ENCODE measurements at regions not wholly inside any gene's neighbourhood (a gene's known extent, or its start where the extent isn't known, plus 50 kb on each side); places are given as distances from the start of the nearest gene placed in this dataset.

DNA sequence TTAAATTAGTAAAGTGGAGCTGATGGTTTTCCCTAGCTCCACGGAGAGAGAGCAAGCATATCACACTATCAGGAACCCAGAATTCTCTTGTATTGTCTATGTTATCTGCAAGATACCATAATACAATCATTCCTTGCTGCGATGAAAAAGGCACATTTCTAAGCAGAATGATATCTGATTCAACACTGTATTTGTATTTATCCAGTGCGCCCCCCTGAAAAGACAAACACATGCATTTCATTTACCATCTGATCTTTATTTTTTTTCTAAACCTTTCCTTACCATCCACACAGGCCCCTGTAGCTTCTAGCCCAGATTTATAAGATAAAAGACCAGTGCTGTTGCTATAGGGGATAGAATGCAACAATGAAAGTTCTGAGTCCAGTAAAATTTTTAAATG lies 420.6 kb downstream of the TDRD15 start:
- no peak overlapping the region for H3K4me2 ChIP-seq (ENCODE audit: insufficient read depth, low read length)
- TF ChIP-seq, protein P1, sequence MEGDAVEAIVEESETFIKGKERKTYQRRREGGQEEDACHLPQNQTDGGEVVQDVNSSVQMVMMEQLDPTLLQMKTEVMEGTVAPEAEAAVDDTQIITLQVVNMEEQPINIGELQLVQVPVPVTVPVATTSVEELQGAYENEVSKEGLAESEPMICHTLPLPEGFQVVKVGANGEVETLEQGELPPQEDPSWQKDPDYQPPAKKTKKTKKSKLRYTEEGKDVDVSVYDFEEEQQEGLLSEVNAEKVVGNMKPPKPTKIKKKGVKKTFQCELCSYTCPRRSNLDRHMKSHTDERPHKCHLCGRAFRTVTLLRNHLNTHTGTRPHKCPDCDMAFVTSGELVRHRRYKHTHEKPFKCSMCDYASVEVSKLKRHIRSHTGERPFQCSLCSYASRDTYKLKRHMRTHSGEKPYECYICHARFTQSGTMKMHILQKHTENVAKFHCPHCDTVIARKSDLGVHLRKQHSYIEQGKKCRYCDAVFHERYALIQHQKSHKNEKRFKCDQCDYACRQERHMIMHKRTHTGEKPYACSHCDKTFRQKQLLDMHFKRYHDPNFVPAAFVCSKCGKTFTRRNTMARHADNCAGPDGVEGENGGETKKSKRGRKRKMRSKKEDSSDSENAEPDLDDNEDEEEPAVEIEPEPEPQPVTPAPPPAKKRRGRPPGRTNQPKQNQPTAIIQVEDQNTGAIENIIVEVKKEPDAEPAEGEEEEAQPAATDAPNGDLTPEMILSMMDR (IDR thresholded peaks at IDR 0.05; ENCODE audit: borderline replicate concordance, extremely low read depth, low read length, poor library complexity, severe bottlenecking), result no peak
- TF ChIP-seq EZH2 (IDR thresholded peaks at IDR 0.05; ENCODE audit: borderline replicate concordance, low read depth, low read length, severe bottlenecking), result no peak
- no peak for DNase-seq
- H3K79me2 ChIP-seq (ENCODE audit: insufficient read depth, low read length), result no peaks in the 10 kb centered on the region
- no peak overlapping the region for H3K9ac ChIP-seq (ENCODE audit: low read depth, low read length)
- no peak overlapping the region for H3K27ac ChIP-seq (ENCODE audit: low read length)
- H3K36me3 ChIP-seq (ENCODE audit: insufficient read depth, low read length), result no peaks in the 10 kb centered on the region
- ATAC-seq (ENCODE audit: insufficient read depth, low read depth), result no peak
- H4K20me1 ChIP-seq (ENCODE audit: insufficient read depth, low read length), result no peaks in the 10 kb centered on the region
- H3K4me3 ChIP-seq (ENCODE audit: low read depth in 1 of 2, low read length in 2 of 2), result no peak overlapping the region
- no peak overlapping the region for H2AFZ ChIP-seq (ENCODE audit: low read depth, low read length)
- H3K9me3 ChIP-seq (ENCODE audit: insufficient read depth, low read length, severe bottlenecking), result no peaks in the 10 kb centered on the region
- H3K4me1 ChIP-seq (ENCODE audit: insufficient read depth, low read length), result no peaks in the 10 kb centered on the region
- no peaks in the 10 kb centered on the region for H3K27me3 ChIP-seq (ENCODE audit: insufficient read depth, low read length, poor library complexity)

DNA sequence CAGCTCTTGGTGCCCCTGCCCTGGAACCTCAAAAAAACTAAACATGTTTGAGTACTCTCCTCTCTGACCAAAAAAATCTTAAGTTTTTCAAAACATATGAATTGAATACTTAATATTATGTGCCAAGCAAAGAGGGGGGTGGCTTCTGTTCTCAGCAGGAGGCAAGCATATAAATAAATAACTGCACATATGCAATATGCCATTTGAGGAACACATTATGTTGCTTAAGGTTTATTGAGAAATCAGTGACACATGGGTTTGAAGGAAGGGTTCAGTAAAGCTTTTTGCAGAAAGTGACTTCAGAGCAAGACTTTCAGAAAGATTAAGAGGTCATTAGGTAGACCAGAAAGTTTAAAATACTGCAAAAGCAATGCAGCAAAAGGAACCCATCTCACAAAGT lies 429.2 kb downstream of the TDRD15 start:
- ATAC-seq (ENCODE audit: insufficient read depth, low read depth) (no peak), DNase-seq (no peak)
- Histone ChIP-seq H3K79me2 (ENCODE audit: insufficient read depth, low read length) (no peaks in the 10 kb centered on the region), H3K4me3 (ENCODE audit: low read depth in 1 of 2, low read length in 2 of 2) (no peak overlapping the region), H4K20me1 (ENCODE audit: insufficient read depth, low read length) (no peaks in the 10 kb centered on the region), H3K9me3 (ENCODE audit: insufficient read depth, low read length, severe bottlenecking) (no peaks in the 10 kb centered on the region), H3K4me2 (ENCODE audit: insufficient read depth, low read length) (no peak overlapping the region), H3K36me3 (ENCODE audit: insufficient read depth, low read length) (no peaks in the 10 kb centered on the region), H3K27me3 (ENCODE audit: insufficient read depth, low read length, poor library complexity) (no peaks in the 10 kb centered on the region), H2AFZ (ENCODE audit: low read depth, low read length) (no peak overlapping the region), H3K9ac (ENCODE audit: low read depth, low read length) (no peak overlapping the region), H3K4me1 (ENCODE audit: insufficient read depth, low read length) (no peaks in the 10 kb centered on the region), H3K27ac (ENCODE audit: low read length) (no peak overlapping the region)
- TF ChIP-seq EZH2 (IDR thresholded peaks at IDR 0.05; ENCODE audit: borderline replicate concordance, low read depth, low read length, severe bottlenecking), result no peak
- TF ChIP-seq, protein P1 (IDR thresholded peaks at IDR 0.05; ENCODE audit: borderline replicate concordance, extremely low read depth, low read length, poor library complexity, severe bottlenecking), result no peak

DNA sequence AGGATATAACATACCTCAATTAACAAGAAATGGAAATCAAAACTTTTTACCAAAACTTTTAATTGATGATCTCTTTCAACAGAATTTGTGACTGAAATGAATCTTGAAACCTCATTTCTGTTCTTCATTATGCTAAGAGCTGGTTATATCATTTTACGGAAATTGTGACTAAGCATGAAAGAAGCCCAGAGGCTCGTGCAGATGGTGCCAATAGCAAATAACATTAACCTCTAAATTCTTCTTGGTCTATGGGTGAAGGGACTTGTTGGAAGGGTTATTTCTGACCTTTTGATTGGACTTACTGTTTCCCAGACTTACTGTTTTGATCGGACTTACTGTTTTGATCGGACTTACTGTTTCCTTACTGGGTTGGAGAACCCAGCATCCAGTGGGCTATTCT lies 435.6 kb downstream of the TDRD15 start:
- no peaks in the 10 kb centered on the region for H3K36me3 ChIP-seq (ENCODE audit: insufficient read depth, low read length)
- H4K20me1 ChIP-seq (ENCODE audit: insufficient read depth, low read length), result no peaks in the 10 kb centered on the region
- H3K9ac ChIP-seq (ENCODE audit: low read depth, low read length), result no peak overlapping the region
- no peak for TF ChIP-seq EZH2 (IDR thresholded peaks at IDR 0.05; ENCODE audit: borderline replicate concordance, low read depth, low read length, severe bottlenecking)
- no peaks in the 10 kb centered on the region for H3K9me3 ChIP-seq (ENCODE audit: insufficient read depth, low read length, severe bottlenecking)
- H3K4me3 ChIP-seq (ENCODE audit: low read depth in 1 of 2, low read length in 2 of 2), result no peak overlapping the region
- no peaks in the 10 kb centered on the region for H3K79me2 ChIP-seq (ENCODE audit: insufficient read depth, low read length)
- H3K4me2 ChIP-seq (ENCODE audit: insufficient read depth, low read length), result no peak overlapping the region
- H3K27me3 ChIP-seq (ENCODE audit: insufficient read depth, low read length, poor library complexity), result no peaks in the 10 kb centered on the region
- DNase-seq, result no peak
- no peak overlapping the region for H2AFZ ChIP-seq (ENCODE audit: low read depth, low read length)
- no peaks in the 10 kb centered on the region for H3K4me1 ChIP-seq (ENCODE audit: insufficient read depth, low read length)
- ATAC-seq (ENCODE audit: insufficient read depth, low read depth), result no peak
- no peak overlapping the region for H3K27ac ChIP-seq (ENCODE audit: low read length)

DNA sequence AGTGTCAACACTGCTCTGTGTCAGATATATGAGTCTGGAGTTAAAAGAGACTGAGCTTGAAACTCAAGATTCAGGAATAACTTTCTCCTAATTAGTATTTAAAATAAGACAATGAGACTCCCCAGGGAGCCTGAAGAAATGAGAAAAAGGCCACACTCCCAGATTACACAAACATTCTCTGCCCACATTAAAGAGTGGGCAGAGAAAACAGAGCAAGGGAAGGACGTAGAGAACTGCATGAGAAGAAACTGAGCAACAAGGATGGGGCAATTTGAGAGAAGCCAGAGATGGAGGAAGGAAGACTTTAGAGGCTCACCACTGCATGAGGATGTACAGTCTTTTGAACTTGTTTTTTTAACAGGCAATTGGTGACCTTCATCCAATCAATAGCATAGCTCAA lies 438.2 kb downstream of the TDRD15 start:
- Histone ChIP-seq H3K4me1 (ENCODE audit: insufficient read depth, low read length) (no peaks in the 10 kb centered on the region), H3K9ac (ENCODE audit: low read depth, low read length) (no peak overlapping the region), H3K9me3 (ENCODE audit: insufficient read depth, low read length, severe bottlenecking) (no peaks in the 10 kb centered on the region), H3K36me3 (ENCODE audit: insufficient read depth, low read length) (no peaks in the 10 kb centered on the region), H3K4me3 (ENCODE audit: low read depth in 1 of 2, low read length in 2 of 2) (no peak overlapping the region), H3K27me3 (ENCODE audit: insufficient read depth, low read length, poor library complexity) (no peaks in the 10 kb centered on the region), H4K20me1 (ENCODE audit: insufficient read depth, low read length) (no peaks in the 10 kb centered on the region), H2AFZ (ENCODE audit: low read depth, low read length) (no peak overlapping the region), H3K79me2 (ENCODE audit: insufficient read depth, low read length) (no peaks in the 10 kb centered on the region), H3K27ac (ENCODE audit: low read length) (no peak overlapping the region), H3K4me2 (ENCODE audit: insufficient read depth, low read length) (no peak overlapping the region)
- TF ChIP-seq EZH2 (IDR thresholded peaks at IDR 0.05; ENCODE audit: borderline replicate concordance, low read depth, low read length, severe bottlenecking), result no peak
- ATAC-seq (ENCODE audit: insufficient read depth, low read depth) (no peak), DNase-seq (no peak)

Measured in DND-41 (cell line).